Activated T-cell treated with anti-CD3 and anti-CD28 coated beads for 24 hours (primary cell): ENCODE measurements at regions not wholly inside any gene's neighbourhood (a gene's known extent, or its start where the extent isn't known, plus 50 kb on each side); places are given as distances from the start of the nearest gene placed in this dataset.
"Not testable (repeated sequence)": the region's sequence is repeated elsewhere in the genome, so short reads cannot be mapped to it uniquely, and the experiment has no call there.

ENCODE experiments used
- DNase-seq: peaks from one replicate; pipeline ENCODE4 v3.0.0-alpha.2; 2020; ENCODE audit warnings: low read depth

DNA sequence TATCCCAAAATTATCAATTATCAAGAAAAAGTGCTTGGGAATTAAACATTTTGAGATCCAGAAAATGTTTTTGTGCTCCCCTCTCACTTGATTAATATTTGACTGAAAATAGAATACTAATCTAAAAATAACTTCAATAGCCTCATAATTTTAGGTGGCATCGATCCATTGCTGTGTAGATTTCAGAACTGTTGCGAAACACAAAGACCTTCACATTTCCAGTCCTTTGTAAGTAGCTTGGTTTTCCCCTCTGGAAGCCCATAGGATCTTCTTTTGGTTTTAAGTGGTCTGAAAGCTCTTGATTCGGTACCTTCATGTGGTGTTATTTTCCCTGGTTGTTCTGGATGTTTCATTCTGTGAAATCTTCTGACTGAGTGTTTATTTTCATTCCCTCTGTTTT lies 176.5 kb downstream of the NUFIP1 start:
- no peak for DNase-seq

DNA sequence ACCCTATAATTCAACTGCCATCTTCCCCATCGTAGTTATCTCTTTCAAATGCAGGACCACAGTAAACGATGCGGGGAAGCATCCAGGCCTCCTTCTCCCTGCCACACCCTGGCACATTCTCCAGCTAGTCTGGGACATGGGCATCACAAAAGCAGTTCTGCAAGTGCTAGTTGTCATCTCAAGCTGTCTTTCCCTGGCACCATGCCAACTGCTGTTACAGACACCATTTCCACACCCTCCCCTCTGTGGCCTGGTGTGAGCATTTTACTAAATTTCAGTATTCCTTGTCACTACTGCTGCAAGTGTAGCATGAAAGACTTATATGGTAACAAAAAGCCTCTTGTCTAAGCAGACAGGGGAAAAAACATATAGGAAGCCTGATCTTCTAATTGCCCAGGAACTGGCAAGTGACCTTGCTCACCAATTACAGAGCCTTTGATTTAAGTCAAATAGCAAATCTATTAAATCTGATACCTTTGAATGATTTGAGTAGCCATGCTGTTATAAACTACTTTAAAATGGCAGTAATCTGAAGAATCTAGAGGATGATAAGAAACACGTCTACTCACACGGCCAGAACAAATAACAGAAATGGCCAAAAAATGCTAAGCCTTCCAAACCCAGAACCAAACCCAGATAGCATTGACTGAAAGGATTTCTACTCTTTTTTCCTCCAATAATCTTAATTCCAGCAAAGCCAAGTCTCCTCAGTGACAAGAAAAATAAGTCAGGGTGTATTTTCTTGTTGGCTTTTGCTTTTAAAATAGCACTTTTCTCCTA lies 179.0 kb downstream of the NUFIP1 start:
- no peak for DNase-seq

GRCh38 chr13:44809190-44809589 lies 180.1 kb downstream of the NUFIP1 start:
- DNase-seq = no peak

GRCh38 chr13:44808185-44808584 lies 181.1 kb downstream of the NUFIP1 start:
- DNase-seq = no peak

- DNase-seq = no peak
Measured at GRCh38 chr13:44807449-44808034, 181.7 kb downstream of the NUFIP1 start.

GRCh38 chr13:44806826-44807225 lies 182.4 kb downstream of the NUFIP1 start:
- no peak for DNase-seq

DNA sequence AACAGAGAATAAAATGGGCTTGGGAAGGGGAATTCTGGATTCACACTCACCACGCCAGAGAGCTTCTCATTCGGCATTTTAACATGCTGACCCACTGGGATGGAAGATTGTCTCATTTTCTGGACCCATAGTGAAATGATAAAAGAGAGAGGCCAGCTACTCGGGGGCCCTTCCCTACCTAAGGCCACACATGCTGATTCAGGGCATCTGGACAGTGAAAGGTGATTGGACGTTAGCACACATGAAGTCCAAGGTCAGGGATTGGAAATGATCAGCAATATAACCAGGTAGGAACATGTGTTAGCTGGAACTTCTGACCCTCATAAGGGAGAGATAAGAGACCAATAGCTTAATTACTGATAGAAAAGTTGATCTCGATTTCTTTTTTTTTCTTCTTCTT lies 183.7 kb downstream of the NUFIP1 start:
- no peak for DNase-seq

DNA sequence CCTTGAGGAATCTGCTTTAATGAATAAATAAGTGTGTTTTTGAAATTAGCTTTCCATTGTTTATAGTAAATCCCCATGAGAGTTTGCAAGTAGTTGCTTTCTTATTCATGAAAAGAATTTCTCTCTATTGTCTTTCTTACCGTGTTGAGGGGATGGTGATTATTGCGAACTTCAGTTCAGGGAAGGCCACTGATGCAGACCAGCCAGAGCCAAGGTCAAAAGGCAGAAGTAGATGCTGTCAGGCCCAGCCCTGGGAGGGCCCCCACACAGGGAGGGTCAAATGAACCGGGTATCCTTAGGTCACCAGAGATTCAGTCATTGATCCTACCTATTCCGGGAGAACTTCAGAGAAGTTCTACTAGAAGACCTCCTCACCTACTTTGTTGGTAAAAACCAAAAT lies 185.9 kb downstream of the NUFIP1 start:
- no peak for DNase-seq

- DNase-seq = no peak
Measured at GRCh38 chr13:44802491-44802890, 186.8 kb downstream of the NUFIP1 start.

- DNase-seq = no peak
Measured at GRCh38 chr13:44801990-44802389, 187.3 kb downstream of the NUFIP1 start.

GRCh38 chr13:44800626-44801025 lies 188.6 kb downstream of the NUFIP1 start:
- no peak for DNase-seq

- no peak for DNase-seq
Measured at GRCh38 chr13:44797685-44798084, 191.6 kb downstream of the NUFIP1 start.

- DNase-seq = no peak
Measured at GRCh38 chr13:44796597-44797490, 192.4 kb downstream of the NUFIP1 start.

DNA sequence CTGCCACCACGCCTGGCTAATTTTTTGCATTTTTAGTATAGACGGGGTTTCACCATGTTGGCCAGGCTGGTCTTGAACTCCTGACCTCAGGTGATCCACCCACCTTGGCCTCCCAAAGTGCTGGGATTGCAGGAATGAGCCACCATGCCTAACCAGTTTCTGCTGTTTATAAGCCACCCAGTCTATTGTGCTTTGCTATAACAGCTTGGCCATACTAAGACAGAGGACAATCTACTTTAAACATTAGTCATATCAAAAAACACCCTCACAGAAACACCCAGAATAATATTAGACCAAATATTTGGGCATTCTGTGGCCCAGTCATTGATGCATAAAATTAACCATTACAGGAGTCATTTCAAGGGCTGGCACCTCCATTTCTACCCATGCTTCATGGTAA lies 193.2 kb downstream of the NUFIP1 start:
- not testable (repeated sequence) for DNase-seq

DNA sequence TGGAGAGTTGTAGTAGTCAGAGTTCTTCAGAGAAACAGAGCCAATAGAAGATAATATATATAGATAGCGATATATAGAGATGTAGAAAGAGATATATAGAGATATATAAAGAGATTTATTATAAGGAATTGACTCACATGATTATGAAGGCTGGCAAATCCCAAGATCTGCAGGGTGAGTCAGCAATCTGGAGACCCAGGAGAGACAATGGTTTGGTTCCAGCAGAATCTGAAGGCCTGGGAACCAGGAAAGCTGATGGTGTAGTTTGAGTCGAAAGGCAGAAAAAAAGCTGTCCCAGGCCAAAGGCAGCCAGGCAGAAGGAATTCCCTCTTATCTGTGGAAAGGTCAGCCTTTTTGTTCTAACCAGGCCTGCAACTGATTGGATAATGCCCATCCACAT lies 194.1 kb downstream of the NUFIP1 start:
- no peak for DNase-seq

GRCh38 chr13:44792096-44792495 lies 197.2 kb downstream of the NUFIP1 start:
- DNase-seq = no peak

GRCh38 chr13:44790289-44790688 lies 199.0 kb downstream of the NUFIP1 start:
- no peak for DNase-seq

GRCh38 chr13:44787617-44788016 lies 201.7 kb downstream of the NUFIP1 start:
- no peak for DNase-seq

DNA sequence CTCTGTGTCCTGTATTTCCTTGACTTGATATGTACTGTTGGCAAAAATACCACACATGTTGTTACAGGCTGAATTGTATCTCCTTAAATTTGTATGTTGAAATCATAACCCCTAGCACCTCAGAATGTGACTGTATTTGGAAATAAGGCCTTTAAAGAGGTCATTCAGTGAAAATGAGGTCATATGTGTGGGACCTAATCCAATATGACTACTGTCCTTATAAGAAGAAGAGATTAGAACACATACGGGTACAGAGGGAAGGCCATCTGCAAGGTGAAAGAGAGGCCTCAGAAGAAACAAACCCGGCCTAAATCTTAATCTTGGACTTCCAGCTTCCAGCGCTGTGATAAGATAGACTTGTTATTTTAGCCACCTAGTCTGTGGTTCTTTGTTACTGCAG lies 202.5 kb downstream of the NUFIP1 start:
- no peak for DNase-seq

GRCh38 chr13:44785401-44785800 lies 203.9 kb downstream of the NUFIP1 start:
- DNase-seq = no peak

- DNase-seq = no peak
Measured at GRCh38 chr13:44784708-44785080, 204.6 kb downstream of the NUFIP1 start.

DNA sequence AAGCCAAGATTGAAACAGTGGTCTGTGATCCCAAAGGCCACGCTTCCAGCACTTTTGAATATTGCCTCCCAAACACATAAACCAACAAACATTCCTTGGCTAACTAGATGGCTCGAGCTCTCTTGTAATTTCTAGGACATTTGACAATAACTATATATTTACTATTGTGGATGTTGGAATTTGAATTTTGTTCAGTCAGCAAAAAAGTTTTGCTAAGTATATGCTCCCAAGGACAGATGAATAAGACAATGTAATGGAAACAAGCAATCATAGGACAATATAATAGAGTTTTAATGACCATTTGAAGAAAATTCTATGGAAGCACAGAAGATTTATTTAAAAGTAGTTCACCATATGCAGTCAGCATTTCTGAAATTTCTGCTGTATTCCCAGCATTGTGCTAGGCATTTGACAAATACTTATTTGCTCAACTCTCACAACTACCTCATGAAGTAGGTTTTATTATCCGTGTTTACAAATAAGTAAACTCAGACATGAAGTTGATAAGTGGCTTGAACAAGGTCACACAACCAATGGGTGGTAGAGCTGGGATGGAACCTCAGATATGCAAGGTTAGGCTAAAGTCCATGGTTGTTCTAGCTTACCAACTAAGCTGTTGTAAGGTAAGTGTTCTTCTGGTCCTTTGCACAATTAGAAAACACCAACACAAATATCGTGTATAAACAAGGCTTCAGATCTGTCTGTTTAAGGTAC lies 205.1 kb downstream of the NUFIP1 start:
- DNase-seq = no peak
